GM23338 (cell line): ENCODE measurements at regions not wholly inside any gene's neighbourhood (a gene's known extent, or its start where the extent isn't known, plus 50 kb on each side); places are given as distances from the start of the nearest gene placed in this dataset.

Experiments used
- CTCF ChIP-seq, 2 experiments: fragments of 200-600 bp in 1 of 2; sonication (generic) in 1 of 2; conservative IDR thresholded peaks; 2 replicates each; pipeline versions ENCODE4 v1.5.1 to v1.6.1; 2016 to 2017; ENCODE audit warnings: antibody characterized with exemption in 2 of 2, low read depth in 2 of 2, mild to moderate bottlenecking in 2 of 2, moderate library complexity in 1 of 2
- EZH2 ChIP-seq: fragments of 200-600 bp; sonication (generic); IDR thresholded peaks from one replicate; pipeline ENCODE4 v1.8.0; 2017; ENCODE audit warnings: antibody characterized with exemption, mild to moderate bottlenecking, low read depth; ENCODE audit not compliant: unreplicated experiment

GRCh38 chr2:215845839-215846586 lies 167.3 kb downstream of the MREG start:
- TF ChIP-seq CTCF (conservative IDR thresholded peaks at IDR 0.05; ENCODE audit: low read depth in 2 of 2) (no peak), EZH2 (no peak)
